ENCODE measurements at regions not wholly inside any gene's neighbourhood (a gene's known extent, or its start where the extent isn't known, plus 50 kb on each side); places are given as distances from the start of the nearest gene placed in this dataset.

DNA sequence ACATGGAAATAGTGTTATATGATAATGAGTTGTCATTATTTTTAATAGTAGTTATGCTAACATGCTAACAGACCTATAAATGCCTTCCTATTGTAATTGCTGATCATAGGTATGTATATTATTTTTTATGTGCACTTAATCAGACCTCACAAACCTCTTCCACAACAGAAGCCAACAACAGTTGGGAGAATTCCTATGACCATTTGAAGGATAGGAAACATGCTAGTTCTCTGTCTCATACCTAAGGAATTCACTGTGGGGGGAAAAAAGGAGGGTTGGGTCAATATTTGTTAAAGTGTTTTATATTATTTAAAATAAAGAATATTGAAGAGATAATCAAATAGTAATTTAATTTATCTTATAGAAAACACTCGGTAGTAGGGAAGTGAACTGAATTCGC lies 990.9 kb downstream of the EPHA7 start:
- intact Hi-C loops (cut with DNase I) = no loop called here
- Histone ChIP-seq H3K27me3 (no peaks in the 10 kb centered on the region), H3K9me3 (no peaks in the 10 kb centered on the region), H3K27ac (no peak overlapping the region), H3K4me1 (no peaks in the 10 kb centered on the region), H3K4me3 (replicated peaks in 1 of 3) (no peak overlapping the region), H3K36me3 (no peaks in the 10 kb centered on the region)
- DNase-seq = no peak
- WGBS, 2 donors = 89 to 93% methylated on average over 2 of the region's 2 CpGs
- TF ChIP-seq POLR2A (IDR thresholded peaks at IDR 0.05) = no peak
- TF ChIP-seq, protein P1, sequence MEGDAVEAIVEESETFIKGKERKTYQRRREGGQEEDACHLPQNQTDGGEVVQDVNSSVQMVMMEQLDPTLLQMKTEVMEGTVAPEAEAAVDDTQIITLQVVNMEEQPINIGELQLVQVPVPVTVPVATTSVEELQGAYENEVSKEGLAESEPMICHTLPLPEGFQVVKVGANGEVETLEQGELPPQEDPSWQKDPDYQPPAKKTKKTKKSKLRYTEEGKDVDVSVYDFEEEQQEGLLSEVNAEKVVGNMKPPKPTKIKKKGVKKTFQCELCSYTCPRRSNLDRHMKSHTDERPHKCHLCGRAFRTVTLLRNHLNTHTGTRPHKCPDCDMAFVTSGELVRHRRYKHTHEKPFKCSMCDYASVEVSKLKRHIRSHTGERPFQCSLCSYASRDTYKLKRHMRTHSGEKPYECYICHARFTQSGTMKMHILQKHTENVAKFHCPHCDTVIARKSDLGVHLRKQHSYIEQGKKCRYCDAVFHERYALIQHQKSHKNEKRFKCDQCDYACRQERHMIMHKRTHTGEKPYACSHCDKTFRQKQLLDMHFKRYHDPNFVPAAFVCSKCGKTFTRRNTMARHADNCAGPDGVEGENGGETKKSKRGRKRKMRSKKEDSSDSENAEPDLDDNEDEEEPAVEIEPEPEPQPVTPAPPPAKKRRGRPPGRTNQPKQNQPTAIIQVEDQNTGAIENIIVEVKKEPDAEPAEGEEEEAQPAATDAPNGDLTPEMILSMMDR (IDR thresholded peaks at IDR 0.05) = no peak

DNA sequence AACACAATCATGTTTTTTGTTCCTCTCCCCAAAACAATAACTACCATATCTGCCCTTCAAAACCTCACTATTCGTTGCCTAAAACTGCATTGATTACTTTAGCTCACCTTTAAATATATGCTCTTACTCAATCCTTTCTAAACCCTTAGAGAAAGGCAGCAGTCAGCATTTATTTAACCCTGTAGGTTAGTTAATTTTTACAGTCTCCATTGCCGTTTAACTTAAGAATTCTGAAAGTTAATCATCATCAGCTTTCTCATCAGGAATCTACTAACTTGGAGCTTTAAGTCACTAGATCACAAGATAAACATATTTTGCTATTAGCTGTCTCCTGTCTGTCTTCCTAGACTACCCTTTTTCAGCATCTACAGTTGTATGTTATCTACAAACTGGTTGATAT lies 991.9 kb downstream of the EPHA7 start:
- Histone ChIP-seq H3K4me1 (no peaks in the 10 kb centered on the region), H3K4me3 (replicated peaks in 1 of 3) (no peak overlapping the region), H3K27me3 (no peaks in the 10 kb centered on the region), H3K27ac (no peak overlapping the region), H3K9me3 (no peaks in the 10 kb centered on the region), H3K36me3 (no peaks in the 10 kb centered on the region)
- intact Hi-C loops (cut with DNase I) = no loop called here
- WGBS, 2 donors = 73 to 80% methylated on average over 2 of the region's 2 CpGs
- no peak for DNase-seq
- TF ChIP-seq POLR2A (IDR thresholded peaks at IDR 0.05) = no peak
- TF ChIP-seq, protein P1 (IDR thresholded peaks at IDR 0.05) = no peak

DNA sequence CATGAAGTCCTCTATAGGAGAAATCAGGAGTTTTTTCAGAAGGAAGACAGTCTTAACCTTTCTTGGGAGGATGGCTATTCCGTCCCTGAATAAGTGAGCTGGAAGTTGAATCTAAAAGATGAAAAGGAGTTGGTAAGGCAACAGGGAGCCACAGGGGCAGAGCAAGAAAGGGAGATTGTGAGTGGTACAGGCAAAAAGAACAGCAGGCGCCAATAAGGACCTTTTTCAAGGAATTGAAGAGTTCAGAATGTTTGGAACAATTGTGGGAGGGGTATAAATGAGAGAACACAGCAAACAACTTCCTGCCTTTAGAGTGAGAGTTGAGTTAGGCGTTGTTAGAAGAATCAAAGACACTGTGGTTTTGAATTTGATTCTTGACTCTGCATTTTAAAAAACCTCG lies 1003.7 kb downstream of the EPHA7 start:
- no peak for DNase-seq
- Histone ChIP-seq H3K27me3 (no peaks in the 10 kb centered on the region), H3K27ac (no peak overlapping the region), H3K9me3 (no peaks in the 10 kb centered on the region), H3K4me3 (replicated peaks in 1 of 3) (no peak overlapping the region), H3K4me1 (no peaks in the 10 kb centered on the region), H3K36me3 (no peaks in the 10 kb centered on the region)
- 63 to 64% methylated on average over 4 of the region's 4 CpGs for WGBS, 2 donors
- TF ChIP-seq POLR2A (IDR thresholded peaks at IDR 0.05) = no peak
- TF ChIP-seq, protein P1 (IDR thresholded peaks at IDR 0.05) = no peak
- intact Hi-C loops (cut with DNase I) = no loop called here

GRCh38 chr6:92408350-92408749 lies 1011.0 kb downstream of the EPHA7 start:
- Histone ChIP-seq H3K27ac (no peak overlapping the region), H3K4me1 (no peaks in the 10 kb centered on the region), H3K36me3 (no peaks in the 10 kb centered on the region), H3K4me3 (replicated peaks in 1 of 3) (no peak overlapping the region), H3K9me3 (no peaks in the 10 kb centered on the region), H3K27me3 (no peaks in the 10 kb centered on the region)
- intact Hi-C loops (cut with DNase I) = no loop called here
- TF ChIP-seq POLR2A (IDR thresholded peaks at IDR 0.05) = no peak
- TF ChIP-seq, protein P1 (IDR thresholded peaks at IDR 0.05) = no peak
- no peak for DNase-seq

GRCh38 chr6:92404281-92404680 lies 1015.1 kb downstream of the EPHA7 start:
- intact Hi-C loops (cut with DNase I) = no loop called here
- no peaks in the 10 kb centered on the region for H3K36me3 ChIP-seq
- no peak for DNase-seq
- H3K27ac ChIP-seq = no peak overlapping the region
- 51 to 73% methylated on average over 2 of the region's 2 CpGs for WGBS, 2 donors
- H3K9me3 ChIP-seq = no peaks in the 10 kb centered on the region
- H3K27me3 ChIP-seq = no peaks in the 10 kb centered on the region
- TF ChIP-seq, protein P1 (IDR thresholded peaks at IDR 0.05) = no peak
- TF ChIP-seq POLR2A (IDR thresholded peaks at IDR 0.05) = no peak
- H3K4me3 ChIP-seq (replicated peaks in 1 of 3) = no peak overlapping the region
- H3K4me1 ChIP-seq = no peaks in the 10 kb centered on the region

Measured in thyroid gland (tissue), 4 donors.